Spinal cord (tissue), 9 donors: ENCODE measurements at regions not wholly inside any gene's neighbourhood (a gene's known extent, or its start where the extent isn't known, plus 50 kb on each side); places are given as distances from the start of the nearest gene placed in this dataset.
"Not testable (repeated sequence)": the region's sequence is repeated elsewhere in the genome, so short reads cannot be mapped to it uniquely, and the experiment has no call there.

ENCODE experiments used
- DNase-seq, 6 donors: peaks; one replicate each; pipeline versions ENCODE4 v3.0.0 to v3.0.0-alpha.2; 2013 to 2015; ENCODE audit warnings: low spot score in 6 of 6, low read depth in 4 of 6
- H3K27ac ChIP-seq: one replicate; pipeline ENCODE4 v1.5.1; 2013; ENCODE audit warnings: low read depth, low read length, control low read depth
- H3K27me3 ChIP-seq: one replicate; pipeline ENCODE4 v1.6.1; 2013; ENCODE audit warnings: low read length; ENCODE audit not compliant: control insufficient read depth, insufficient read depth
- H3K36me3 ChIP-seq: one replicate; pipeline ENCODE4 v1.6.1; 2013; ENCODE audit warnings: low read length; ENCODE audit not compliant: control insufficient read depth, insufficient read depth
- H3K4me1 ChIP-seq: one replicate; pipeline ENCODE4 v1.6.1; 2013; ENCODE audit warnings: low read length; ENCODE audit not compliant: control insufficient read depth, insufficient read depth
- H3K4me3 ChIP-seq: one replicate; pipeline ENCODE4 v1.5.1; 2013; ENCODE audit warnings: low read depth, low read length, control low read depth
- H3K9me3 ChIP-seq: one replicate; pipeline ENCODE4 v1.6.1; 2013; ENCODE audit warnings: low read length; ENCODE audit not compliant: control insufficient read depth, insufficient read depth
- WGBS: methylation state at CpG from one replicate; pipeline ENCODE4 v1.1.5; 2013; ENCODE audit warnings: missing lambda C conversion rate; ENCODE audit not compliant: insufficient coverage; 5-methylcytosine and 5-hydroxymethylcytosine counted together
- donor health status: healthy.

DNA sequence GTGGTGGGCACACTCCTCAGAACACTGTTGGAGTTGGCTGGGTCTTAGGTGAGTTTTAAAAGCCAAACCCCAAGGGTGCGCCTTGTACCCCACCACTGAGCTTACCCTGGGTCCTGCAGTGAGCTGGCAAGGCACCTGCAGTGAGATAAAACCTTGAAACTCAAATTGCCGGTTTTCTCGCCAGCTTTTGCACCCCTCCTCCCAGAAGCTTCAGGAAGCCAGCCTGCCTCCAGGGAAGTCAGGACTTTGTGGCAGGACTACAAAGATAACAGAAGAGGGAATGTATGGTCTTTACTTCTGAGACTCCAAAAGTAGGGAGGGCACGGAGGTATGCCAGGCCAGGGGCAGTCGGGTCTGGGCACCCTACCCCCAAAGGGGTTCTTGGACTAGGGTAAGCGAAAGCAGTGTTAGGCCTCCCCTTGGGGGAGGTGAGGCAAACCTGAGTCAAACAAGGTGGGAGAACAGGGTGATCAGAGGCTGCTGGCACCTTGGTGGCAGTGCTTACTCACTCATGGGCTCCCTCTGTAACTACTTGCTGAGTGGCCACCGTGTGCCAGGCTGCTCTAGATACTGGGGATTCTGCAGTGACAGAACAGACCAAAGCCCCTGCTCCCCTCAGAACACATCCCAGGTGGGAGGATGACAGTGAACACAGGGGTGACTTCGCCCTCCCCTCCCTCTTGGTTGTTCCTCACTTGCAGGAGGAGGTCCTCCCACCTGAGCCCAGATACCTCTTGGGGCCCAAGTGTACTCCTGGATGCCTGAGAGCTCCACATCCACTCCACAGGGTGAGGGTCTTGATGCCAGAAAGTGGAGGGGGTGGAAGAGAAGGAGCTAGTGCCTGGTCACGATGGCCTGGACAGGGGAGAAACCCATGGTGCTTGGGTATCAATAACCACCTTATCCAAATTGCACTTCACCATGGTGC, 69.3 kb upstream of the RGPD5 start:
- Histone ChIP-seq H3K4me1 (peaks cover 15% of the 10 kb centered on the region), H3K27me3 (no peaks in the 10 kb centered on the region), H3K36me3 (no peaks in the 10 kb centered on the region), H3K4me3 (no peak overlapping the region), H3K9me3 (no peaks in the 10 kb centered on the region), H3K27ac (no peak overlapping the region)
- DNase-seq = no peak
- 92% methylated on average over 8 of the region's 9 CpGs for WGBS

DNA sequence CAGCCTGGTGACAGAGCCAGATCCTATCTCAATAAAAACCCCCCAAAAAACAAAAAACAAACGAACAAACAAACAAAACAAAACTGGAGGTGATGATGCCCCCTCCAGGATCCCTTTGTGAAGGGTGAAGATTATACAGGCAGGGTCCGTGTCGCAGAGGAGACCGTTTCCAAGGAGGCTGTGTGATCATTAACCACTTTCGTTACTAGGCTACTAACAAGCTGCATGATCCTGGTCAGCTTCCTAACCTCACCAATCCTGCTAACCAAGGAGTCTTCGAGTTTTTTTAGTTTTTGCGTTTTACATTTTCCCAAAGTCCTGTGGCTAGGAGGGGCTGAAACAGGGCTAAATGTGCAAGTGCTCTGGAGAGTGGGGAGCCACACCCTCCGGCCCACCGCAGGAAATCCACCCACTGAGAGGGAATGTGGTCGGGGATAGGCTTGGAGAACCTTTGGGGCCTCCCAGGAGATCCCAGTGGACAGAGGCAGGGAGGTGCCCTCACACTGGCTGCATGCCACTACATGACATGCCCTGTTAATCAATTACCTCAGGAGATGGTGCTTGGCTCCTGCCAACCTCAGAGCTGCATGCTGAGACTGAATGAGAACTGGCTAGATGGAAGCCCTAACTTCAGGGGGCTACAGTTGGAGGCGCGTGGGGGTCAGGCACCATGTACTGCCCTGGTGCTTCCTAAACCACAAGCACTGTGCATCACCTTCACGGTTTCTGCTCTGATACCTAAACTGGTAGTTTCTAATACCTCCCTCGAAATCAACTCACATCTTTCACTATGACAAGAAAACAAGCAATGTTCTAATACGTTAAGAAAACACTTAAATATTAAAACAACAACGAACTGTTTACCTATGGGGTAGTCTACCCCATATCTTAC, 67.5 kb upstream of the RGPD5 start:
- no peaks in the 10 kb centered on the region for H3K9me3 ChIP-seq
- H3K27ac ChIP-seq = no peak overlapping the region
- DNase-seq = no peak
- no peaks in the 10 kb centered on the region for H3K36me3 ChIP-seq
- peaks cover 6% of the 10 kb centered on the region for H3K4me1 ChIP-seq
- WGBS = 82% methylated on average over 10 of the region's 16 CpGs
- H3K4me3 ChIP-seq = no peak overlapping the region
- no peaks in the 10 kb centered on the region for H3K27me3 ChIP-seq

DNA sequence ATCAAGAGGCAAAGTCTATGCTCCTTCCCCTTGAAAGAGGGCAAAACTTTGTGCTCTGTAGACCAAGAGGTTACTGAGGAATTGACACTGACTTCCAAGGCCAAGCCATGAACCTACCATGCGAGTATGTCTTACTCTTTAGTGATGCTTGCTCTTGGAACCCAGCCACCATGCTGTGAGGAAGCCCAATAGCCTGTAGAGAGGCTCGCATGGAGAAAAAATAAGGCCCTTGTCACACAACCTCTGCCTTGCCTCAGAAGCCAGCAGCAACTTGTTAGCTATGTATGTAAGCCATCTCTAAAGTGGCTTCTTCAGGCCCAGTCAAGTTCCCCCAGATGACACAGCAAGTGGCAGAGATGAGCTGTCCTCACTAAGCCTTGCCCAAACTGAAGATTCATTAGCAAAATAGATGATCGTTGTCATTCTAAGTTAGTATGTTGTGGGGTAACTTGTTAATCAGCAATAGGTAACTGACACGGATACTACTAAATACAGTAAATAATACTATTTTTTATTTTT, 66.1 kb upstream of the RGPD5 start:
- no peak overlapping the region for H3K27ac ChIP-seq
- no peaks in the 10 kb centered on the region for H3K9me3 ChIP-seq
- WGBS = 80% methylated on average over 1 of the region's 4 CpGs
- H3K4me3 ChIP-seq = no peak overlapping the region
- no peaks in the 10 kb centered on the region for H3K27me3 ChIP-seq
- no peaks in the 10 kb centered on the region for H3K36me3 ChIP-seq
- no peaks in the 10 kb centered on the region for H3K4me1 ChIP-seq
- DNase-seq = no peak

DNA sequence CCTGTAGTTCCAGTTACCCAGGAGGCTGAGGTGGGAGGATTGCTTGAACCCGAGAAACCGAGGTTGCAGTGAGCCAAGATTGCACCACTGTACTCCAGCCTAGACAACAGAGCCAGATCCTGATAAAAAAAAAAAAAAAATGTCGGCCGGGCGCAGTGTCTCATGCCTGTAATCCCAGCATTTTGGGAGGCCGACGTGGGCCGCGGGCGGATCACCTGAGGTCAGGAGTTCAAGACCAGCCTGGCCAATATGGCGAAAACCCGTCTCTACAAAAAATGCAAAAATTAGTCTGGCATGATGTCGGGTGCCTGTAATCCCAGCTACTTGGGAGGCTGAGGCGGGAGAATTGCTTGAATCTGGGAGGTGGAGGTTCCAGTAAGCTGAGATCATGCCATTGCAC, 60.4 kb upstream of the RGPD5 start:
- 95% methylated on average over 11 of the region's 14 CpGs for WGBS
- H3K9me3 ChIP-seq, H3K27ac ChIP-seq, H3K4me3 ChIP-seq, H3K27me3 ChIP-seq, H3K4me1 ChIP-seq, DNase-seq, H3K36me3 ChIP-seq: not testable (repeated sequence)

- Histone ChIP-seq H3K4me1 (no peaks in the 10 kb centered on the region), H3K27me3 (no peaks in the 10 kb centered on the region), H3K4me3 (no peak overlapping the region), H3K36me3 (no peaks in the 10 kb centered on the region), H3K27ac (no peak overlapping the region), H3K9me3 (no peaks in the 10 kb centered on the region)
- WGBS = 31% methylated on average over 5 of the region's 15 CpGs
- peak in 2 of 6 donors; percentile 72 to 92 for DNase-seq
These were observed 57.8 kb upstream of the RGPD5 start for GRCh38 chr2:109736177-109736827.
